ENCODE measurements at regions not wholly inside any gene's neighbourhood (a gene's known extent, or its start where the extent isn't known, plus 50 kb on each side); places are given as distances from the start of the nearest gene placed in this dataset.

GRCh38 chr18:9020221-9020620 lies 82.3 kb upstream of the NDUFV2 start (continued):
- TF ChIP-seq TSHZ2 (CRISPR knock-in tag; IDR thresholded peaks at IDR 0.05) (no peak), PATZ1 (CRISPR knock-in tag; IDR thresholded peaks at IDR 0.05; ENCODE audit: borderline replicate concordance) (no peak)

- no peak for TF ChIP-seq ZNF565 (CRISPR knock-in tag; conservative IDR thresholded peaks at IDR 0.05; ENCODE audit: low read depth)
- no peak for TF ChIP-seq PATZ1 (CRISPR knock-in tag; IDR thresholded peaks at IDR 0.05; ENCODE audit: borderline replicate concordance)
- TF ChIP-seq SNAI2 (CRISPR knock-in tag; IDR thresholded peaks at IDR 0.05): no peak
- TF ChIP-seq ZFP30 (CRISPR knock-in tag; IDR thresholded peaks at IDR 0.05): no peak
- TF ChIP-seq ZFP3 (CRISPR knock-in tag; IDR thresholded peaks at IDR 0.05): no peak
- TF ChIP-seq BACH2 (CRISPR knock-in tag; IDR thresholded peaks at IDR 0.05; ENCODE audit: borderline replicate concordance): no peak
- no peak for TF ChIP-seq ISL1 (CRISPR knock-in tag; IDR thresholded peaks at IDR 0.05)
- no peak for TF ChIP-seq POU6F1 (CRISPR knock-in tag; IDR thresholded peaks at IDR 0.05; ENCODE audit: borderline replicate concordance, low read depth)
- no peak for TF ChIP-seq GLIS3 (CRISPR knock-in tag; IDR thresholded peaks at IDR 0.05)
- no peak for TF ChIP-seq ARNTL (CRISPR knock-in tag; IDR thresholded peaks at IDR 0.05; ENCODE audit: borderline replicate concordance, low read depth)
- no peak for TF ChIP-seq CREB5 (CRISPR knock-in tag; IDR thresholded peaks at IDR 0.05; ENCODE audit: low read depth)
- TF ChIP-seq TSHZ2 (CRISPR knock-in tag; IDR thresholded peaks at IDR 0.05): no peak
- no peak for ATAC-seq
Measured at GRCh38 chr18:9021458-9021857, 81.0 kb upstream of the NDUFV2 start.

- no peak for ATAC-seq
- TF ChIP-seq ARNTL (CRISPR knock-in tag; IDR thresholded peaks at IDR 0.05; ENCODE audit: borderline replicate concordance, low read depth): no peak
- no peak for TF ChIP-seq CSRNP3 (CRISPR knock-in tag; IDR thresholded peaks at IDR 0.05)
- TF ChIP-seq ZC3H10 (CRISPR knock-in tag; IDR thresholded peaks at IDR 0.05): no peak
- TF ChIP-seq ISL1 (CRISPR knock-in tag; IDR thresholded peaks at IDR 0.05): no peak
- no peak for TF ChIP-seq CSDC2 (CRISPR knock-in tag; IDR thresholded peaks at IDR 0.05)
- no peak for TF ChIP-seq TCF4 (CRISPR knock-in tag; IDR thresholded peaks at IDR 0.05; ENCODE audit: borderline replicate concordance)
- no peak for TF ChIP-seq PATZ1 (CRISPR knock-in tag; IDR thresholded peaks at IDR 0.05; ENCODE audit: borderline replicate concordance)
- TF ChIP-seq OSR1 (CRISPR knock-in tag; IDR thresholded peaks at IDR 0.05): no peak
- TF ChIP-seq PPARA (CRISPR knock-in tag; IDR thresholded peaks at IDR 0.05; ENCODE audit: borderline replicate concordance): no peak
- no peak for TF ChIP-seq TOX (CRISPR knock-in tag; IDR thresholded peaks at IDR 0.05; ENCODE audit: borderline replicate concordance)
- TF ChIP-seq RARB (CRISPR knock-in tag; IDR thresholded peaks at IDR 0.05): no peak
- no peak for TF ChIP-seq BACH2 (CRISPR knock-in tag; IDR thresholded peaks at IDR 0.05; ENCODE audit: borderline replicate concordance)
- no peak for TF ChIP-seq SNAI2 (CRISPR knock-in tag; IDR thresholded peaks at IDR 0.05)
Measured at GRCh38 chr18:9022397-9023155, 79.9 kb upstream of the NDUFV2 start.

All from SK-N-SH treated with all-trans-retinoic acid at 6 μM for 48 hours (cell line).